ENCODE measurements at regions not wholly inside any gene's neighbourhood (a gene's known extent, or its start where the extent isn't known, plus 50 kb on each side); places are given as distances from the start of the nearest gene placed in this dataset.

DNA sequence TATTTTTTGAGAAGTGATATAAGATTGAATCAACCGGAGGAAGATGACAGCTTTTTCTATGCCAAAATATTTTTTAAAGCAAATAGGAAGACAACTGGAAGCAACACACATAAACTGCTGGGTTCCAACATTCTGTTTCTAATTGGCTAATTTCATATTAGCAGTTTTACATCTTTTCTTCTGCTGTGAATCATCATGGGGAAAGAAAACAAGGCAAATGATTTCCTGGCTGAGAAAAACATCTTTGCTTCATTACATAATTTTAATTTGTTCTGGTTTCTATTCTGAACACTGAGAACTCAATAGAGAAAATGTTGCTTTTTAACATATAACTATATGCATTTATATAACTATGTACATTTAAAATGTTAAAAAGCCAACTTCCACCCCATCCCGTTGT lies 2518.5 kb downstream of the ARAP2 start:
- Histone ChIP-seq H3K4me3 (ENCODE audit: low read depth in 2 of 2, low read length in 2 of 2) (no peak overlapping the region), H3K27ac (ENCODE audit: low read length) (no peak overlapping the region), H3K27me3 (ENCODE audit: control insufficient read depth, insufficient read depth, low read length) (no peaks in the 10 kb centered on the region), H3K36me3 (ENCODE audit: control insufficient read depth, insufficient read depth, low read length) (no peaks in the 10 kb centered on the region), H3K4me1 (ENCODE audit: control insufficient read depth, insufficient read depth, low read length) (no peaks in the 10 kb centered on the region), H3K9me3 (ENCODE audit: control insufficient read depth, insufficient read depth, low read depth, low read length) (no peaks in the 10 kb centered on the region)
- ChIA-PET CTCF (no interaction called here), POLR2A (no interaction called here)
- DNase-seq (ENCODE audit: low read depth, low spot score) (no peak), ATAC-seq (no peak)
- TF ChIP-seq TCF7L2 (IDR thresholded peaks at IDR 0.05; ENCODE audit: low read depth, low read length) (no peak), SIN3A (IDR thresholded peaks at IDR 0.05; ENCODE audit: borderline replicate concordance, insufficient read depth, low read depth, low read length) (no peak), CTCF (IDR thresholded peaks at IDR 0.05) (no peak), POLR2AphosphoS5 (IDR thresholded peaks at IDR 0.05; ENCODE audit: low read depth, low read length) (no peak)
- TF ChIP-seq, protein P1, sequence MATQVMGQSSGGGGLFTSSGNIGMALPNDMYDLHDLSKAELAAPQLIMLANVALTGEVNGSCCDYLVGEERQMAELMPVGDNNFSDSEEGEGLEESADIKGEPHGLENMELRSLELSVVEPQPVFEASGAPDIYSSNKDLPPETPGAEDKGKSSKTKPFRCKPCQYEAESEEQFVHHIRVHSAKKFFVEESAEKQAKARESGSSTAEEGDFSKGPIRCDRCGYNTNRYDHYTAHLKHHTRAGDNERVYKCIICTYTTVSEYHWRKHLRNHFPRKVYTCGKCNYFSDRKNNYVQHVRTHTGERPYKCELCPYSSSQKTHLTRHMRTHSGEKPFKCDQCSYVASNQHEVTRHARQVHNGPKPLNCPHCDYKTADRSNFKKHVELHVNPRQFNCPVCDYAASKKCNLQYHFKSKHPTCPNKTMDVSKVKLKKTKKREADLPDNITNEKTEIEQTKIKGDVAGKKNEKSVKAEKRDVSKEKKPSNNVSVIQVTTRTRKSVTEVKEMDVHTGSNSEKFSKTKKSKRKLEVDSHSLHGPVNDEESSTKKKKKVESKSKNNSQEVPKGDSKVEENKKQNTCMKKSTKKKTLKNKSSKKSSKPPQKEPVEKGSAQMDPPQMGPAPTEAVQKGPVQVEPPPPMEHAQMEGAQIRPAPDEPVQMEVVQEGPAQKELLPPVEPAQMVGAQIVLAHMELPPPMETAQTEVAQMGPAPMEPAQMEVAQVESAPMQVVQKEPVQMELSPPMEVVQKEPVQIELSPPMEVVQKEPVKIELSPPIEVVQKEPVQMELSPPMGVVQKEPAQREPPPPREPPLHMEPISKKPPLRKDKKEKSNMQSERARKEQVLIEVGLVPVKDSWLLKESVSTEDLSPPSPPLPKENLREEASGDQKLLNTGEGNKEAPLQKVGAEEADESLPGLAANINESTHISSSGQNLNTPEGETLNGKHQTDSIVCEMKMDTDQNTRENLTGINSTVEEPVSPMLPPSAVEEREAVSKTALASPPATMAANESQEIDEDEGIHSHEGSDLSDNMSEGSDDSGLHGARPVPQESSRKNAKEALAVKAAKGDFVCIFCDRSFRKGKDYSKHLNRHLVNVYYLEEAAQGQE (IDR thresholded peaks at IDR 0.05; ENCODE audit: insufficient read depth in 1 of 2, low read depth in 2 of 2, low read length in 1 of 2) = no peak
- intact Hi-C loops (cut with micrococcal nuclease; ENCODE audit: unreplicated experiment) = no loop called here
- no TSS peak for BruUV-seq (replicated peaks)
- in situ Hi-C loops (cut with HindIII; ENCODE audit: low pct_unique_long_range_greater_than_20kb, low sequenced_read_pairs) = no loop called here

- no peak overlapping the region for H3K27ac ChIP-seq (ENCODE audit: low read length)
- TF ChIP-seq TCF7L2 (IDR thresholded peaks at IDR 0.05; ENCODE audit: low read depth, low read length) (no peak), CTCF (IDR thresholded peaks at IDR 0.05) (no peak), POLR2AphosphoS5 (IDR thresholded peaks at IDR 0.05; ENCODE audit: low read depth, low read length) (no peak), SIN3A (IDR thresholded peaks at IDR 0.05; ENCODE audit: borderline replicate concordance, insufficient read depth, low read depth, low read length) (no peak)
- TF ChIP-seq, protein P1 (IDR thresholded peaks at IDR 0.05; ENCODE audit: insufficient read depth in 1 of 2, low read depth in 2 of 2, low read length in 1 of 2) = no peak
- ATAC-seq (no peak), DNase-seq (ENCODE audit: low read depth, low spot score) (no peak)
- in situ Hi-C loops (cut with HindIII; ENCODE audit: low pct_unique_long_range_greater_than_20kb, low sequenced_read_pairs) = no loop called here
- ChIA-PET CTCF (no interaction called here), POLR2A (no interaction called here)
- no peaks in the 10 kb centered on the region for H3K36me3 ChIP-seq (ENCODE audit: control insufficient read depth, insufficient read depth, low read length)
- no peaks in the 10 kb centered on the region for H3K4me1 ChIP-seq (ENCODE audit: control insufficient read depth, insufficient read depth, low read length)
- no TSS peak for BruUV-seq (replicated peaks)
- H3K27me3 ChIP-seq (ENCODE audit: control insufficient read depth, insufficient read depth, low read length) = no peaks in the 10 kb centered on the region
- H3K9me3 ChIP-seq (ENCODE audit: control insufficient read depth, insufficient read depth, low read depth, low read length) = no peaks in the 10 kb centered on the region
- no peak overlapping the region for H3K4me3 ChIP-seq (ENCODE audit: low read depth in 2 of 2, low read length in 2 of 2)
- intact Hi-C loops (cut with micrococcal nuclease; ENCODE audit: unreplicated experiment) = no loop called here
Observed at GRCh38 chr4:33737726-33738125, 2506.6 kb downstream of the ARAP2 start.

All from Panc1 (cell line).